Endodermal cell (in vitro differentiated cells): ENCODE measurements at regions not wholly inside any gene's neighbourhood (a gene's known extent, or its start where the extent isn't known, plus 50 kb on each side); places are given as distances from the start of the nearest gene placed in this dataset.

Experiments used
- DNase-seq: peaks from one replicate; pipeline ENCODE4 v3.0.0-alpha.2; 2017
- H3K27ac ChIP-seq: 2 replicates; pipeline ENCODE4 v1.5.1; 2013; ENCODE audit warnings: mild to moderate bottlenecking, low read depth, low read length, moderate library complexity
- H3K27me3 ChIP-seq: 2 replicates; pipeline ENCODE4 v1.6.1; 2013; ENCODE audit warnings: mild to moderate bottlenecking, low read length, moderate library complexity; ENCODE audit not compliant: insufficient read depth, control insufficient read depth, poor library complexity, severe bottlenecking
- H3K36me3 ChIP-seq: 2 replicates; pipeline ENCODE4 v1.7.0; 2013; ENCODE audit warnings: mild to moderate bottlenecking, low read length, moderate library complexity; ENCODE audit not compliant: control insufficient read depth, insufficient read depth
- H3K4me1 ChIP-seq: one replicate; pipeline ENCODE4 v1.7.0; 2013; ENCODE audit warnings: low read length; ENCODE audit not compliant: control insufficient read depth, insufficient read depth
- H3K4me3 ChIP-seq: 2 replicates; pipeline ENCODE4 v1.5.1; 2013; ENCODE audit warnings: mild to moderate bottlenecking, low read length, moderate library complexity
- H3K9ac ChIP-seq: 2 replicates; pipeline ENCODE4 v1.6.1; 2013; ENCODE audit warnings: mild to moderate bottlenecking, low read length, moderate library complexity; ENCODE audit not compliant: poor library complexity, severe bottlenecking; ENCODE audit errors: extremely low read depth
- H3K9me3 ChIP-seq: 2 replicates; pipeline ENCODE4 v1.6.1; 2013; ENCODE audit warnings: mild to moderate bottlenecking, low read length, moderate library complexity; ENCODE audit not compliant: control insufficient read depth
- H3K27ac Mint-ChIP-seq: 2 replicates; pipeline ENCODE4 v1.8.0; 2020; ENCODE audit warnings: mixed read lengths
- H3K27me3 Mint-ChIP-seq: 2 replicates; pipeline ENCODE4 v1.8.0; 2021; ENCODE audit warnings: mild to moderate bottlenecking, mixed read lengths; ENCODE audit not compliant: insufficient read depth
- H3K36me3 Mint-ChIP-seq: 2 replicates; pipeline ENCODE4 v1.8.0; 2020; ENCODE audit warnings: low read depth, mixed read lengths
- H3K4me1 Mint-ChIP-seq: 2 replicates; pipeline ENCODE4 v1.8.0; 2020; ENCODE audit warnings: mixed read lengths
- H3K4me3 Mint-ChIP-seq: 2 replicates; pipeline ENCODE4 v1.8.0; 2020; ENCODE audit warnings: mild to moderate bottlenecking, moderate library complexity, mixed read lengths
- H3K9me3 Mint-ChIP-seq: 2 replicates; pipeline ENCODE4 v1.8.0; 2020; ENCODE audit warnings: mild to moderate bottlenecking, mixed read lengths
- CTCF ChIP-seq: fragments of 200-600 bp; sonication (generic); conservative IDR thresholded peaks from 2 replicates; pipeline ENCODE4 v1.5.0; 2021; ENCODE audit warnings: antibody characterized with exemption, mild to moderate bottlenecking
- WGBS, 2 experiments: methylation state at CpG; one replicate each; pipeline versions ENCODE4 v1.1.5 to v1.1.7; 2013; ENCODE audit warnings: missing lambda C conversion rate in 2 of 2, mixed read lengths in 1 of 2; ENCODE audit not compliant: insufficient coverage in 1 of 2, insufficient read length in 1 of 2; 5-methylcytosine and 5-hydroxymethylcytosine counted together

- Histone ChIP-seq H3K9ac (no peak overlapping the region), H3K4me1 (no peaks in the 10 kb centered on the region), H3K4me3 (no peak overlapping the region), H3K27ac (peak overlapping the region; percentile 36), H3K27me3 (no peaks in the 10 kb centered on the region), H3K9me3 (peaks cover 12% of the 10 kb centered on the region), H3K36me3 (no peaks in the 10 kb centered on the region)
- TF ChIP-seq CTCF, result no peak
- WGBS, 2 experiments, result 68 to 80% methylated on average over 6 to 10 of the region's 10 CpGs
- DNase-seq, result no peak
- Mint-ChIP-seq H3K9me3 (peaks cover 18% of the 10 kb centered on the region), H3K27ac (no peak overlapping the region), H3K27me3 (peaks cover 2% of the 10 kb centered on the region), H3K4me3 (no peak overlapping the region), H3K4me1 (peaks cover 7% of the 10 kb centered on the region), H3K36me3 (peaks cover 1% of the 10 kb centered on the region)
Measured at GRCh38 chr14:71212683-71213107, 305.4 kb downstream of the PCNX1 start.

- H3K27me3 ChIP-seq, result no peaks in the 10 kb centered on the region
- no peak overlapping the region for H3K27ac Mint-ChIP-seq
- H3K27ac ChIP-seq, result no peak overlapping the region
- no peaks in the 10 kb centered on the region for H3K4me1 ChIP-seq
- H3K4me1 Mint-ChIP-seq, result peaks cover 7% of the 10 kb centered on the region
- DNase-seq, result no peak
- peaks cover 28% of the 10 kb centered on the region for H3K9me3 Mint-ChIP-seq
- H3K4me3 ChIP-seq, result no peak overlapping the region
- peaks cover 20% of the 10 kb centered on the region for H3K9me3 ChIP-seq
- peaks cover 1% of the 10 kb centered on the region for H3K36me3 Mint-ChIP-seq
- no peak overlapping the region for H3K9ac ChIP-seq
- 100% methylated on average over 2 of the region's 2 CpGs; no CpG with 5 or more reads in 1 of the 2 experiments for WGBS, 2 experiments
- no peak for TF ChIP-seq CTCF
- peaks cover 2% of the 10 kb centered on the region for H3K27me3 Mint-ChIP-seq
- no peak overlapping the region for H3K4me3 Mint-ChIP-seq
- H3K36me3 ChIP-seq, result no peaks in the 10 kb centered on the region
Measured at GRCh38 chr14:71214241-71214640, 307.0 kb downstream of the PCNX1 start.

- Histone ChIP-seq H3K4me1 (peaks cover 4% of the 10 kb centered on the region), H3K27ac (no peak overlapping the region), H3K36me3 (no peaks in the 10 kb centered on the region), H3K9ac (no peak overlapping the region), H3K27me3 (no peaks in the 10 kb centered on the region), H3K9me3 (peaks cover 26% of the 10 kb centered on the region), H3K4me3 (no peak overlapping the region)
- Mint-ChIP-seq H3K36me3 (peaks cover 1% of the 10 kb centered on the region), H3K4me3 (no peak overlapping the region), H3K27ac (no peak overlapping the region), H3K9me3 (peaks cover 27% of the 10 kb centered on the region), H3K27me3 (peaks cover 2% of the 10 kb centered on the region), H3K4me1 (peaks cover 12% of the 10 kb centered on the region)
- TF ChIP-seq CTCF, result no peak
- no peak for DNase-seq
- WGBS, 2 experiments, result 72 to 75% methylated on average over 3 to 4 of the region's 4 CpGs
Measured at GRCh38 chr14:71220462-71220861, 313.2 kb downstream of the PCNX1 start.
